Mucosa of descending colon (tissue), 3 donors: ENCODE measurements at regions not wholly inside any gene's neighbourhood (a gene's known extent, or its start where the extent isn't known, plus 50 kb on each side); places are given as distances from the start of the nearest gene placed in this dataset.
"Not testable (repeated sequence)": the region's sequence is repeated elsewhere in the genome, so short reads cannot be mapped to it uniquely, and the experiment has no call there.

Experiments
- ATAC-seq: fragments of 200-7000 bp; cut with Tn5 transposase; one replicate; pipeline ENCODE4 v1.9.1; 2020; ENCODE audit warnings: mild to moderate bottlenecking, moderate library complexity
- DNase-seq, 3 donors: peaks; one replicate each; pipeline ENCODE4 v3.0.0-alpha.2; 2020
- H3K36me3 ChIP-seq: fragments of 200-600 bp; one replicate; pipeline ENCODE4 v1.8.0; 2021; ENCODE audit warnings: low read depth, mild to moderate bottlenecking
- H3K4me1 ChIP-seq: fragments of 200-600 bp; one replicate; pipeline ENCODE4 v1.8.0; 2021; ENCODE audit warnings: low read depth, mild to moderate bottlenecking
- H3K4me3 ChIP-seq: fragments of 200-600 bp; one replicate; pipeline ENCODE4 v1.8.0; 2021; ENCODE audit warnings: mild to moderate bottlenecking
- H3K9me3 ChIP-seq: fragments of 200-600 bp; one replicate; pipeline ENCODE4 v1.8.0; 2021; ENCODE audit warnings: mild to moderate bottlenecking
- intact Hi-C, 2 donors: fragments of 100-400 bp; cut with DNase I in 1 of 2; cut with micrococcal nuclease in 1 of 2; formaldehyde crosslinking; loops; one replicate each; pipeline versions ENCODE4 v1.11.0 to v1.11.1; 2022; cut with DNase I, micrococcal nuclease
- TF ChIP-seq, protein P1 (sequence below): fragments of 200-600 bp; IDR thresholded peaks from one replicate; pipeline ENCODE4 v1.8.0; 2022; ENCODE audit warnings: antibody characterized with exemption, mild to moderate bottlenecking
- donor health status: DM: no; HTN: no; CAD: no; lungs with moderate emphysema.
- donor health status: DM: no; HTN: no; CAD: no.
- donor health status: DM: no; HTN: yes; CAD: no.

DNA sequence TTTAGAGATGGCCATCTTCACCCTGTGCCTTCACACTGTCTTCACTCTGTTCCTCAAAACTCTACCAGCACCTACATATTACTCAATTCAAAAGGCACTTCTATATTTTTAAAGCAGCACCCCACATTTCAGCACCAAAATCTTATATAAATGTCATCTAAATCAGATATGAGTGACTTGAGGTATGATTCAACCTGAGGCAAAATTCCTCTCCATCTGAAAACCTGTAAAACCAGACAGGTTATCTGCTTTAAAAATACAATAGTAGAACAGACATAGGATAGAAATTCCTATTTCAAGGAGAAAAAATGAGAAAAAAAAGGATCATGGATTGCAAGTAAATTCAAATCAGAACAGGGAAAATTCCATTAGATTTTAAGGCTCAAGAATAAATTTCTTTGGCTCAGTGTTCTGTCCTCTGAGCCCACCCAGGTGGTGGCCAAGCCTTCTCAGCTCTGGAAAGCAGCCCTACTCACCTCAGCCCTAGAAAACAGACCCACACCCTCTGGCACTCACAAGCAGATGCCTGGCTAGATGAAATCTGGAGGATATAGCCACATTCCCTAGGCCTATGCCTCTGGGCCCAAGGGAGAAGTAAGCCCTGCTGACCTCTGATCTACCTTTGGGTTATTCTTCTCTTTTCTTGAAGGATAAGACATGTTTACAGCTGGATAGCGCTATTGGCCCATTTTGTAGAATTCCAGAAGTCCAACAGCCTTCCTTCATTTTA is 211.1 kb upstream of the XIST start:
- H3K9me3 ChIP-seq: no peaks in the 10 kb centered on the region
- TF ChIP-seq, protein P1, sequence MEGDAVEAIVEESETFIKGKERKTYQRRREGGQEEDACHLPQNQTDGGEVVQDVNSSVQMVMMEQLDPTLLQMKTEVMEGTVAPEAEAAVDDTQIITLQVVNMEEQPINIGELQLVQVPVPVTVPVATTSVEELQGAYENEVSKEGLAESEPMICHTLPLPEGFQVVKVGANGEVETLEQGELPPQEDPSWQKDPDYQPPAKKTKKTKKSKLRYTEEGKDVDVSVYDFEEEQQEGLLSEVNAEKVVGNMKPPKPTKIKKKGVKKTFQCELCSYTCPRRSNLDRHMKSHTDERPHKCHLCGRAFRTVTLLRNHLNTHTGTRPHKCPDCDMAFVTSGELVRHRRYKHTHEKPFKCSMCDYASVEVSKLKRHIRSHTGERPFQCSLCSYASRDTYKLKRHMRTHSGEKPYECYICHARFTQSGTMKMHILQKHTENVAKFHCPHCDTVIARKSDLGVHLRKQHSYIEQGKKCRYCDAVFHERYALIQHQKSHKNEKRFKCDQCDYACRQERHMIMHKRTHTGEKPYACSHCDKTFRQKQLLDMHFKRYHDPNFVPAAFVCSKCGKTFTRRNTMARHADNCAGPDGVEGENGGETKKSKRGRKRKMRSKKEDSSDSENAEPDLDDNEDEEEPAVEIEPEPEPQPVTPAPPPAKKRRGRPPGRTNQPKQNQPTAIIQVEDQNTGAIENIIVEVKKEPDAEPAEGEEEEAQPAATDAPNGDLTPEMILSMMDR: no peak
- ATAC-seq (no peak), DNase-seq (no peak)
- H3K4me1 ChIP-seq: no peaks in the 10 kb centered on the region
- no peaks in the 10 kb centered on the region for H3K36me3 ChIP-seq
- H3K4me3 ChIP-seq: no peak overlapping the region
- intact Hi-C loops: no loop called here

DNA sequence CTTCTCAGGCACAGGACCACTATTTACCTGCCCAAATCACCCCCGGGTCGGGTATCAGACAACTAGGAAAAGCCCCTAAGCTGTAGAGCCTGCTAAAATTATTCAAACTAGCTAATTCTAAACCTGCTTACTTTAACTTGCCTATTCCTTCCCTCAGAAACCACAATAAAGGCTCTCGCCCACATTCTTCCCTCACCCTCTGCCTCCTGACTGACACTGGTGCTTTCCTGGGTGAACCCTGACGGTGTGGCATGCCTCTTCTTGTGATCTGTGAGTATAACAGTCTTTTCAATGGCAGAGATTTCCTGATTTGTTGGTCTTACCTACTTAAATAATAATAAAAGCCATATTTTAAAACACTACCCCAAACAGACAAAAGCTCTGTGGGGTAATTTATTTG is 209.4 kb upstream of the XIST start:
- Histone ChIP-seq H3K4me1 (no peaks in the 10 kb centered on the region), H3K4me3 (no peak overlapping the region), H3K36me3 (no peaks in the 10 kb centered on the region), H3K9me3 (no peaks in the 10 kb centered on the region)
- TF ChIP-seq, protein P1: no peak
- intact Hi-C loops: no loop called here
- no peak for ATAC-seq
- DNase-seq: no peak

DNA sequence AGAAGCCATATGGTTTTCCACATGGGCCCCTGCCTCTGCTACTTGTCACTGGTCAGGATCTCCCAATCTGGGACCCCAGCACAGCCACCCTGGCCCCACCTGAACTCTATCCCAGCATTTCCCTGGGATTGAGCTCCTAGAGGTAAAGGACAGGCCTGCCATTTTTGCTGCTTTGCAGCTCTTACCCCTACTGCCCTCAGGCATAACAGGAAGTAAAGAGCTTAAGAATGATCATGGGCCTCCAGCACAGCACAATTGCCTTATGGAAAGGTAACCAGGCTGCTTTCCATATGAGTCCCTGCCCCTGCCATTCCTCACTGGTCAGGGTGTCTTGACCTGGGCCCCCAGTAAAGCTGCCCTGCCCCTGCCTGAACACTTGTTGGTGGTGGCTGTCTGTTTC is 196.6 kb upstream of the XIST start:
- no peak for ATAC-seq
- no peaks in the 10 kb centered on the region for H3K36me3 ChIP-seq
- intact Hi-C loops: no loop called here
- no peaks in the 10 kb centered on the region for H3K9me3 ChIP-seq
- no peak for DNase-seq
- no peaks in the 10 kb centered on the region for H3K4me1 ChIP-seq
- H3K4me3 ChIP-seq: no peak overlapping the region
- TF ChIP-seq, protein P1: no peak

DNA sequence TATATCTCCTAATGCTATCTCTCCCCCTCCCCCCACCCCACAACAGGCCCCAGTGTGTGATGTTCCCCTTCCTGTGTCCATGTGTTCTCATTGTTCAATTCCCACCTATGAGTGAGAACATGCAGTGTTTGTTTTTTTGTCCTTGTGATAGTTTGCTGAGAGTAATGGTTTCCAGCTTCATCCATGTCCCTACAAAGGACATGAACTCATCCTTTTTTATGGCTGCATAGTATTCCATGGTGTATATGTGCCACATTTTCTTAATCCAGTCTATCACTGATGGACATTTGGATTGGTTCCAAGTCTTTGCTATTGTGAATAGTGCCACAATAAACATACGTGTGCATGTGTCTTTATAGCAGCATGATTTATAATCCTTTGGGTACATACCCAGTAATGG is 181.6 kb upstream of the XIST start:
- H3K36me3 ChIP-seq, H3K4me3 ChIP-seq, ATAC-seq, DNase-seq, H3K4me1 ChIP-seq, H3K9me3 ChIP-seq, intact Hi-C loops: not testable (repeated sequence)

DNA sequence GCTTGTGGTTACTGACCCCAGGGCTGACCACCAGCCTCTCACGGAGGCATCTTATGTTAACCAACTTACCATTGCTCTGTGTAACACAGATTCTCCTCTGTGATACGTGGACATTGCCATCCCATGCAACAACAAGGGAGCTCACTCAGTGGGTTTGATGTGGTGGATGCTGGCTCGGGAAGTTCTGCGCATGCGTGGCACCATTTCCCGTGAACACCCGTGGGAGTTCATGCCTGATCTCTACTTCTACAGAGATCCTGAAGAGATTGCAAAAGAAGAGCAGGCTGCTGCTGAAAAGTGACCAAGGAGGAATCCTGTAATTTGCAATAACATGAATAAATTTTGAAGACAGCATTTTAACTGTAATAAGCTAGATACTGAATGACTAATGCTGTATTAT is 179.0 kb upstream of the XIST start:
- H3K4me1 ChIP-seq, H3K4me3 ChIP-seq, H3K9me3 ChIP-seq, DNase-seq, intact Hi-C loops, ATAC-seq, H3K36me3 ChIP-seq: not testable (repeated sequence)

DNA sequence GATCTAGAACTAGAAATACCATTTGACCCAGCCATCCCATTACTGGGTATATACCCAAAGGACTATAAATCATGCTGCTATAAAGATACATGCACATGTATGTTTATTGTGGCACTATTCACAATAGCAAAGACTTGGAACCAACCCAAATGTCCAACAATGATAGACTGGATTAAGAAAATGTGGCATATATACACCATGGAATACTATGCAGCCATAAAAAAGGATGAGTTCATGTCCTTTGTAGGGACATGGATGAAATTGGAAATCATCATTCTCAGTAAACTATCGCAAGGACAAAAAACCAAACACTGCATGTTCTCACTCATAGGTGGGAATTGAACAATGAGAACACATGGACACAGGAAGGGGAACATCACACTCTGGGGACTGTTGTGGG is 178.3 kb upstream of the XIST start:
- H3K4me3 ChIP-seq, H3K9me3 ChIP-seq, DNase-seq, H3K4me1 ChIP-seq, ATAC-seq, intact Hi-C loops, H3K36me3 ChIP-seq: not testable (repeated sequence)

DNA sequence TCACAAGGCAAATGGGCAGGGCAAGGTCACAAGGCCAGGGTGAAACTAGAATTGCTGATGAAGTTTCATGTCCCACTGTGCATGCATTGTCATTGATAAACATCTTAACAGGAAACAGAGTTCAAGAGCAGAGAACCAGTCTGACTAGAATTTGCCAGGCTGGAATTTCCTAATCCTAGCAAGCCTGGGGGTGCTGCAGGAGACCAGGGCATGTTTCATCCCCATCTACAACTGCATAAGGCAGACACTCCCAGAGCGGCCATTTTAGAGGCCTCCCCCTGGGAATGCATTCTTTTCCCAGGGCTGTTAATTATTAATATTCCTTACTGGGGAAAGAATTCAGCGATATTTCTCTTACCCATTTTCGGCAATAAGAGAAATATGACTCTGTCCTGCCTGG is 172.6 kb upstream of the XIST start:
- H3K4me3 ChIP-seq, H3K4me1 ChIP-seq, DNase-seq, H3K9me3 ChIP-seq, H3K36me3 ChIP-seq, ATAC-seq: not testable (repeated sequence)
- intact Hi-C loops: loop anchor here in 1 of 2 donors (10.0 kb wide), 1 partner anchor 170 kb away; the partner anchor contains the start of gene XIST

DNA sequence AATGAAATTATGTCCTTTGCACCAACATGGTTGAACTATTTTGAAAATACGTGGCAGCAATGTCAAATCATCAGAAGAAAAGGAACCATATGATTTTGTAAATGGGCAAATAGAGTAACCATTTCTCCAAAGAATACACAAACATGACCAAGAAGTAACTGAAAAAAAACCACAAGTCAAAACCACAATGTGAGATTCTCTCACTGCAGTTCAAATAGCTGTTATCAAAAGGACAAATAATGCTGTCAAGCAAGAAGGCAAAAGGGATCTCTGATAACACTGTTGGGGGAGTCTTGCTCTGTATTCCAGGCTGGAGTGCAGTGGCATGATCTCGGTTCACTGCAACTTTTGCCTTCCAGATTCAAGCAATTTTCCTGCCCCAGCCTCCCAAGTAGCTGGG is 170.7 kb upstream of the XIST start:
- no peak for ATAC-seq
- intact Hi-C loops: loop anchor here in 1 of 2 donors (10.0 kb wide), 1 partner anchor 168 kb away; the partner anchor contains the start of gene XIST
- Histone ChIP-seq H3K9me3 (no peaks in the 10 kb centered on the region), H3K4me3 (no peak overlapping the region), H3K4me1 (no peaks in the 10 kb centered on the region), H3K36me3 (no peaks in the 10 kb centered on the region)
- TF ChIP-seq, protein P1: no peak
- DNase-seq: no peak
